ENCODE measurements at regions not wholly inside any gene's neighbourhood (a gene's known extent, or its start where the extent isn't known, plus 50 kb on each side); places are given as distances from the start of the nearest gene placed in this dataset.

- Histone ChIP-seq H3K9me3 (ENCODE audit: control extremely low read depth in 1 of 5, control insufficient read depth in 4 of 5, insufficient read depth in 2 of 5, low read depth in 1 of 5, low read length in 4 of 5) (no peaks in the 10 kb centered on the region), H3K27ac (ENCODE audit: insufficient read depth in 1 of 2, low read depth in 1 of 2, low read length in 2 of 2, poor library complexity in 1 of 2, severe bottlenecking in 2 of 2) (no peak overlapping the region), H3K4me3 (ENCODE audit: control insufficient read depth in 1 of 7, extremely low read depth in 1 of 7, insufficient read depth in 4 of 7, low read depth in 2 of 7, low read length in 6 of 7) (no peak overlapping the region), H3K36me3 (ENCODE audit: control insufficient read depth in 4 of 4, insufficient read depth in 4 of 4, low read length in 3 of 4) (no peaks in the 10 kb centered on the region), H3K4me1 (ENCODE audit: control extremely low read depth in 1 of 4, control insufficient read depth in 4 of 4, insufficient read depth in 4 of 4, low read length in 3 of 4) (peaks cover 8 to 70% (median 60%) of the 10 kb centered on the region in 4 experiments), H3K27me3 (replicated peaks in 2 of 5; ENCODE audit: control insufficient read depth in 4 of 5, insufficient read depth in 5 of 5, low read length in 4 of 5) (peaks cover 0 to 8% (median 0%) of the 10 kb centered on the region in 5 experiments)
- CTCF ChIA-PET: interaction anchor here (0.9 to 1.6 kb wide), 3 partner anchors 16 to 123 kb away, joined by 3 to 6 read pairs (median 3); no protein-coding TSS in a partner anchor
- no peak for DNase-seq
- WGBS (ENCODE audit: insufficient coverage): 100% methylated on average over 5 of the region's 12 CpGs
- POLR2A ChIA-PET: no interaction called here
Observed at GRCh38 chr20:50341880-50342637, 151.4 kb downstream of the CEBPB start.

GRCh38 chr20:50342638-50343102, 152.0 kb downstream of the CEBPB start:
- peaks cover 0 to 8% (median 0%) of the 10 kb centered on the region in 5 experiments for H3K27me3 ChIP-seq (replicated peaks in 2 of 5; ENCODE audit: control insufficient read depth in 4 of 5, insufficient read depth in 5 of 5, low read length in 4 of 5)
- ChIA-PET POLR2A (no interaction called here), CTCF (no interaction called here)
- H3K36me3 ChIP-seq (ENCODE audit: control insufficient read depth in 4 of 4, insufficient read depth in 4 of 4, low read length in 3 of 4): no peaks in the 10 kb centered on the region
- H3K4me1 ChIP-seq (ENCODE audit: control extremely low read depth in 1 of 4, control insufficient read depth in 4 of 4, insufficient read depth in 4 of 4, low read length in 3 of 4): peaks cover 14 to 70% (median 62%) of the 10 kb centered on the region in 4 experiments
- no peaks in the 10 kb centered on the region for H3K9me3 ChIP-seq (ENCODE audit: control extremely low read depth in 1 of 5, control insufficient read depth in 4 of 5, insufficient read depth in 2 of 5, low read depth in 1 of 5, low read length in 4 of 5)
- WGBS (ENCODE audit: insufficient coverage): 98% methylated on average over 5 of the region's 5 CpGs
- H3K27ac ChIP-seq (ENCODE audit: insufficient read depth in 1 of 2, low read depth in 1 of 2, low read length in 2 of 2, poor library complexity in 1 of 2, severe bottlenecking in 2 of 2): no peak overlapping the region
- no peak overlapping the region for H3K4me3 ChIP-seq (ENCODE audit: control insufficient read depth in 1 of 7, extremely low read depth in 1 of 7, insufficient read depth in 4 of 7, low read depth in 2 of 7, low read length in 6 of 7)
- DNase-seq: no peak

- peaks cover 14 to 70% (median 62%) of the 10 kb centered on the region in 4 experiments for H3K4me1 ChIP-seq (ENCODE audit: control extremely low read depth in 1 of 4, control insufficient read depth in 4 of 4, insufficient read depth in 4 of 4, low read length in 3 of 4)
- no peak overlapping the region for H3K27ac ChIP-seq (ENCODE audit: insufficient read depth in 1 of 2, low read depth in 1 of 2, low read length in 2 of 2, poor library complexity in 1 of 2, severe bottlenecking in 2 of 2)
- WGBS (ENCODE audit: insufficient coverage): 78% methylated on average over 9 of the region's 10 CpGs
- peaks cover 0 to 8% (median 0%) of the 10 kb centered on the region in 5 experiments for H3K27me3 ChIP-seq (replicated peaks in 2 of 5; ENCODE audit: control insufficient read depth in 4 of 5, insufficient read depth in 5 of 5, low read length in 4 of 5)
- H3K4me3 ChIP-seq (ENCODE audit: control insufficient read depth in 1 of 7, extremely low read depth in 1 of 7, insufficient read depth in 4 of 7, low read depth in 2 of 7, low read length in 6 of 7): no peak overlapping the region
- H3K9me3 ChIP-seq (ENCODE audit: control extremely low read depth in 1 of 5, control insufficient read depth in 4 of 5, insufficient read depth in 2 of 5, low read depth in 1 of 5, low read length in 4 of 5): no peaks in the 10 kb centered on the region
- no peaks in the 10 kb centered on the region for H3K36me3 ChIP-seq (ENCODE audit: control insufficient read depth in 4 of 4, insufficient read depth in 4 of 4, low read length in 3 of 4)
- DNase-seq: no peak
- POLR2A ChIA-PET: no interaction called here
- CTCF ChIA-PET: no interaction called here
Observed at GRCh38 chr20:50343125-50343489, 152.5 kb downstream of the CEBPB start.

- H3K27ac ChIP-seq (ENCODE audit: insufficient read depth in 1 of 2, low read depth in 1 of 2, low read length in 2 of 2, poor library complexity in 1 of 2, severe bottlenecking in 2 of 2): no peak overlapping the region
- no peaks in the 10 kb centered on the region for H3K36me3 ChIP-seq (ENCODE audit: control insufficient read depth in 4 of 4, insufficient read depth in 4 of 4, low read length in 3 of 4)
- no peak overlapping the region for H3K4me3 ChIP-seq (ENCODE audit: control insufficient read depth in 1 of 7, extremely low read depth in 1 of 7, insufficient read depth in 4 of 7, low read depth in 2 of 7, low read length in 6 of 7)
- DNase-seq: no peak
- peaks cover 12 to 67% (median 60%) of the 10 kb centered on the region in 4 experiments for H3K4me1 ChIP-seq (ENCODE audit: control extremely low read depth in 1 of 4, control insufficient read depth in 4 of 4, insufficient read depth in 4 of 4, low read length in 3 of 4)
- POLR2A ChIA-PET: no interaction called here
- WGBS (ENCODE audit: insufficient coverage): 94% methylated on average over 19 of the region's 25 CpGs
- CTCF ChIA-PET: no interaction called here
- no peaks in the 10 kb centered on the region for H3K9me3 ChIP-seq (ENCODE audit: control extremely low read depth in 1 of 5, control insufficient read depth in 4 of 5, insufficient read depth in 2 of 5, low read depth in 1 of 5, low read length in 4 of 5)
- peaks cover 0 to 8% (median 0%) of the 10 kb centered on the region in 5 experiments for H3K27me3 ChIP-seq (replicated peaks in 2 of 5; ENCODE audit: control insufficient read depth in 4 of 5, insufficient read depth in 5 of 5, low read length in 4 of 5)
Observed at GRCh38 chr20:50343490-50344179, 153.0 kb downstream of the CEBPB start.

GRCh38 chr20:50344232-50345071, 153.8 kb downstream of the CEBPB start:
- CTCF ChIA-PET: interaction anchor here (0.8 to 1.4 kb wide), 2 partner anchors 22 to 159 kb away, joined by 3 read pairs; no protein-coding TSS in a partner anchor
- 95% methylated on average over 11 of the region's 11 CpGs for WGBS (ENCODE audit: insufficient coverage)
- H3K36me3 ChIP-seq (ENCODE audit: control insufficient read depth in 4 of 4, insufficient read depth in 4 of 4, low read length in 3 of 4): no peaks in the 10 kb centered on the region
- H3K4me3 ChIP-seq (ENCODE audit: control insufficient read depth in 1 of 7, extremely low read depth in 1 of 7, insufficient read depth in 4 of 7, low read depth in 2 of 7, low read length in 6 of 7): no peak overlapping the region
- H3K27ac ChIP-seq (ENCODE audit: insufficient read depth in 1 of 2, low read depth in 1 of 2, low read length in 2 of 2, poor library complexity in 1 of 2, severe bottlenecking in 2 of 2): no peak overlapping the region
- no peak for DNase-seq
- H3K27me3 ChIP-seq (replicated peaks in 2 of 5; ENCODE audit: control insufficient read depth in 4 of 5, insufficient read depth in 5 of 5, low read length in 4 of 5): peaks cover 0 to 8% (median 0%) of the 10 kb centered on the region in 5 experiments
- H3K9me3 ChIP-seq (ENCODE audit: control extremely low read depth in 1 of 5, control insufficient read depth in 4 of 5, insufficient read depth in 2 of 5, low read depth in 1 of 5, low read length in 4 of 5): no peaks in the 10 kb centered on the region
- POLR2A ChIA-PET: no interaction called here
- H3K4me1 ChIP-seq (ENCODE audit: control extremely low read depth in 1 of 4, control insufficient read depth in 4 of 4, insufficient read depth in 4 of 4, low read length in 3 of 4): peaks cover 12 to 64% (median 58%) of the 10 kb centered on the region in 4 experiments

GRCh38 chr20:50345712-50346373, 155.2 kb downstream of the CEBPB start:
- CTCF ChIA-PET: interaction anchor here (1.0 to 3.0 kb wide), 5 partner anchors 8 to 160 kb away, joined by 3 to 11 read pairs (median 5); no protein-coding TSS in a partner anchor
- WGBS (ENCODE audit: insufficient coverage): 59% methylated on average over 5 of the region's 6 CpGs
- H3K9me3 ChIP-seq (ENCODE audit: control extremely low read depth in 1 of 5, control insufficient read depth in 4 of 5, insufficient read depth in 2 of 5, low read depth in 1 of 5, low read length in 4 of 5): no peaks in the 10 kb centered on the region
- POLR2A ChIA-PET: interaction anchor here (1.1 kb wide), 1 partner anchor 48 kb away, joined by 4 read pairs; no protein-coding TSS in a partner anchor
- no peak overlapping the region for H3K4me3 ChIP-seq (ENCODE audit: control insufficient read depth in 1 of 7, extremely low read depth in 1 of 7, insufficient read depth in 4 of 7, low read depth in 2 of 7, low read length in 6 of 7)
- peaks cover 13 to 63% (median 57%) of the 10 kb centered on the region in 4 experiments for H3K4me1 ChIP-seq (ENCODE audit: control extremely low read depth in 1 of 4, control insufficient read depth in 4 of 4, insufficient read depth in 4 of 4, low read length in 3 of 4)
- no peaks in the 10 kb centered on the region for H3K36me3 ChIP-seq (ENCODE audit: control insufficient read depth in 4 of 4, insufficient read depth in 4 of 4, low read length in 3 of 4)
- no peak overlapping the region for H3K27ac ChIP-seq (ENCODE audit: insufficient read depth in 1 of 2, low read depth in 1 of 2, low read length in 2 of 2, poor library complexity in 1 of 2, severe bottlenecking in 2 of 2)
- H3K27me3 ChIP-seq (replicated peaks in 2 of 5; ENCODE audit: control insufficient read depth in 4 of 5, insufficient read depth in 5 of 5, low read length in 4 of 5): peaks cover 0 to 8% (median 0%) of the 10 kb centered on the region in 5 experiments
- DNase-seq: no peak

Measured in common myeloid progenitor, CD34-positive (primary cell).